LoVo (cell line): ENCODE measurements at regions not wholly inside any gene's neighbourhood (a gene's known extent, or its start where the extent isn't known, plus 50 kb on each side); places are given as distances from the start of the nearest gene placed in this dataset.

Source experiments
- DNase-seq: peaks from one replicate; pipeline ENCODE4 v3.0.0-alpha.2; 2016; ENCODE audit warnings: low spot score

GRCh38 chr4:24666816-24667477 is 82.6 kb upstream of the DHX15 start:
- no peak for DNase-seq

DNA sequence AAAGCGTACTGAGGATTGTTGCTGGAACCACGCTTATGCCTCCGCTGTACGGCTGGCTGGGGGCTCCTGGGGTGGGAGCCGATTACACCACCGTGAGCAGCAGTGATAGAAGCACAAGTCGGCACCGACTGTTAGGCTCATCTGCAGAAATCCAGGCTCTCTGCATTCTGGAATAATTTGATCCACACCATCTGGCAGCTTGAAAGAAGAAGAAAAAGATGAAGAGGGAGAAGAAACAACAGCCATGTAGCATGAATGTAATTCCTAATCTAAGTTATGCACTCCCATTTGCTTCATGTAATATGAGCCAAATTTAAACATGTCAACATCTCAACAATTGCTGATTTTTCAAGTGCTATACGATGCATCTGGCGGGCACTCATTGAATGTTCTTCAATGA is 84.6 kb upstream of the DHX15 start:
- DNase-seq = no peak

DNA sequence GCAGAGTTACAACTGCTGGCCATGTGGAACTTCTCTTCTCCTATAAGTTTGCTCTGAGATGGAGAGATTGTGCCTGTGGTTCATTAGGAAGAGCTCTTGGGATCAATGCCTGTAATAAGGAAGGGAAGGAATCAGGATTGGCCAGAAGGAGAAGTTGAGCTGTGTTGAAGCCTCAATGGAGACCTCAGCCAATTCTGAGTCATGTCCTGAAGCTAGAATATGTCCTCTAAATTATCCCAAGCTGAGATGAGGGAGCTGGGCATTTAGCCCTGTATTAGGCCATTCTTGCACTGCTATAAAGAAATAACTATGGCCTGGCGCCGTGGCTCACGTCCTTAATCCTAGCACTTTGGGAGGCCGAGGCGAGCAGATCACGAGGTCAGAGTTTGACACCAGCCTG is 85.4 kb upstream of the DHX15 start:
- no peak for DNase-seq

- DNase-seq = no peak
These were observed 87.5 kb upstream of the DHX15 start for GRCh38 chr4:24671849-24672248.

- DNase-seq = no peak
These were observed 88.5 kb upstream of the DHX15 start for GRCh38 chr4:24672880-24673279.

- DNase-seq = no peak
These were observed 89.9 kb upstream of the DHX15 start for GRCh38 chr4:24674279-24674678.

DNA sequence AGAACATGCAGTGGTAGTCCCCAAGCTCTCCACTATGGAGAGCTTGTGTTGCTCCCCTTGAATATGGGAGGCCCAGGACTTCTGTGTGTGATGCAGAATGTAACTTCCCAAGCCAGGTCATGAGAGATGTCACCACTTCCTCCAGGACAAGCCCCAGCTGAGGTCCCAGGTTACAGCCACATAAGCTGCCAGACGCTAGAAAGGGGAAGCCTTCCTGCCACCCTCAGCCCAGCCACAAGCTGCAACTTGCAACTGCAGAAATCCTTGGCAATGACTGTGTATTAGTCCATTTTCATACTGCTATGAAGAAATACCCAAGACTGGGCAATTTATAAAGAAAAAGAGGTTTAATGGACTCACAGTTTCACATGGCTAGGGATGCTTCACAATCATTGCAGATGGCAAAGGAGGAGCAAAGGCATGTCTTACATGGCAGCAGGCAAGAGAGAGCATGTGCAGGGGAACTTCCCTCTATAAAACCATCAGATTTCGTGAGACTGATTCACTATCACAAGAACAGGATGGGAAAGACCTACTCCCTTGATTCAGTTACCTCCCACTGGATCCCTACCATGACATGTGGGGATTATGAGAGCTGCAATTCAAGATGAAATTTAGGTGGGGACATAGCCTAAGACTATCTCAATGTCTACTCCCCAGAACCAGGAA is 91.5 kb upstream of the DHX15 start:
- no peak for DNase-seq

DNA sequence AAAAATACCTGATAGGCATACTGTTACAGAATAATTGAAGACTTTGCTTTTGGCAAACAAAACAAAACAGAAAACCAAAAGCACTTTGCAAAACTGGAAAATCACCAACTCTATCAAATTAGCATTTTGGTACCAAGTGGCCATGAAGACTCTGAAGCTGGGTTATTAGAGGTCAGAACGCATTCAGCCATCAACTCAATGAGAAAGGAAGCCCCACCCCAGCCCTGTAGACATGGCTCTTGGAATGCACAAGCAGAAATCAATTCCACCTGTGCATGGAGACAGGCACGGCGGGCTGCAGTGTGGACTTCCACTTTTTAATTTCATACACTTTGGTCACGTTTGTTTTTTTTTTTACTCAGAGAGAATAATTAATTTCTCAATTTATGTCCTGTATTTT is 93.6 kb upstream of the DHX15 start:
- DNase-seq = no peak

DNA sequence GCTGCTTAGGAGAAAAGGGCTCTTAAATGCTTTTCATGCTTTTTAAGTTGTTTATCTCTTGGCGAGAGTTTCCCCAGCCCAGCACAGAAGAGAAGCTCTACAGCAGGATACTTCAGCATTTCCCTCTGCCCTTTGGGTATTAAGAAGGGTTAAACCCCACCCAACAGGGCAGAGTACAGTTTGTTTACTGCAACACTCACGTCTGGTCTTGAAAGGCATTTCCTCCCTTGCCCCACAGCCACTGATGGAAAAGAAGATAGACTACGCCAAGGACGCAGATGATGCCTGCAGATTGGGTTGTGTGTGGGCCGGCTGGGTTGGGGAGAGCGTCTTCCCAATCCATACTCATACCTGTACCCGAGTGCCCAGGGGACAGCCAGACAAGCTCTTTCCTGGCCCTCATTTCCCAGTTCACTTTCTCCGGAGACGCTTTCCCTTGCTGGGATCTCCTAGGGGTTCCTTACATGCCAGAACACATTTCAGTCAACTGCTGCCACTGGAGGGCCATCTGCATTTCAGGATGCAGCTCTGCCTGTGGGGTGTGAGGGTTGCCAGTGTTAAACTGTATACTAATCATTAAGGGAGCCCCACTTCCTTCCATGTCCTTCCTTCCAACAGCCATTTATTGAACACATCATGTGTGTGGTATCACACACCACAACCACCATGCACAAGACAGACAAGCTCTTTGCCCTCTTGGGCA is 96.5 kb upstream of the DHX15 start:
- DNase-seq = no peak

DNA sequence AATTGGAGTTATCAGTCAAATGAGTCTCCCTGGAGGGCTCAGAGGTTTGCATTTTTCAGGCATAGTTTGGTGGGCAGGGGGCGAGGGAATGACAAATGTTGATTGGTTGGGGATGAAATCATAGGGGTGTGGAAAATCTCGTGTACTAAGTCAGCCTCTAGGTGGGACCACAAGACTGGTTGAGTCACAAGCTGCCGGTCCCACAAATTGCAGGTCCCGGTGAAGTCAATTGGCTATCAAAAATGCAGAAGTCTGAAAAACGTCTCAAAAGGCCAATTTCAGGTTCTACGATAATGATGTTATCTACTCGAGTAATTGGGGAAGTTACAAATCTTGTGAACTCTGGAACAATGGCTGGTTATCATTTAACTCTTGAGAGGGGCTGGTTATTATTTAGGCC is 98.8 kb upstream of the DHX15 start:
- no peak for DNase-seq

- DNase-seq = peak; percentile 34
These were observed 102.7 kb upstream of the DHX15 start for GRCh38 chr4:24686866-24687692.

GRCh38 chr4:24688453-24688852 is 104.1 kb upstream of the DHX15 start:
- no peak for DNase-seq

- DNase-seq = no peak
These were observed 104.9 kb upstream of the DHX15 start for GRCh38 chr4:24689212-24689611.

DNA sequence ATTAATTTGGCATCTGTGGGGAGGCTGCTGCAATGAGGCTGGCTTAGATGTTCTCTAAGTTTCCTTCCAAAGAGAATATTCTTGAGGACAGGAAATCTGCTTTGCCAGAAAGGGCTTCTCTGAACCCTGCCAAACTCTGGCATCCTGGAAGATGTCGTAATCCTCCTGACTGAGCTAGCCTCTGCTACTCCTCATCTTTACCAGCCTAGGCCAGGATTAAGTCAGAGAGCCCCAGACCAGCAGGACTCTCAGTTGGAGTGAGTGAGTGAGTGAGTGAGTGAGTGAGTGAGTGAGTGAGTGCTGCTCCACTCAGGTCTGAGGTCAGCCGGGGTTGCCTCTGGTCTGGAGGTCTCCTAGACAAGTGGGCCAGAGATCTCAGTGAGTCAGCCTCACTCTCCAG is 104.9 kb upstream of the SOD3 start:
- no peak for DNase-seq

GRCh38 chr4:24693636-24694035 is 101.7 kb upstream of the SOD3 start:
- no peak for DNase-seq

GRCh38 chr4:24700118-24700517 is 95.3 kb upstream of the SOD3 start:
- no peak for DNase-seq

- DNase-seq = no peak
These were observed 93.7 kb upstream of the SOD3 start for GRCh38 chr4:24701683-24702082.

DNA sequence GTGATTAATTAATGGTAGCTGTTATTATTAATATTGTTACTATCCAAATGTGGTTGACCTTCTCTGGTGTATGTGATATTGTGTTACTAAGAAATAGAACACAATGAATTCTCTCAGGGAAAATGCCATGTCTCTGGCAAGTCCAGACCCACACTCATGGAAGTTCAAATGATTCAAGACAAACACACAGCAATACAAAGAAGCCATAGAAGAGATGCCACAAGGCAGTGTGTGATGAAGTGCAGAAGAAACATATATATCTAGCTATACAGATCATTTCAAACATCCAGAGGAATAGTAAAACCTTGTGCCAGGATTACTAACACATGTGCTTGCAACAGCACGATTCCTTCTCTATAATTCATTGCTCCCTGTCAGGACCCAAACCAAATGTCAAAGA is 93.1 kb upstream of the SOD3 start:
- no peak for DNase-seq

- no peak for DNase-seq
These were observed 92.1 kb upstream of the SOD3 start for GRCh38 chr4:24703298-24703697.

- no peak for DNase-seq
These were observed 91.2 kb upstream of the SOD3 start for GRCh38 chr4:24704149-24704548.

DNA sequence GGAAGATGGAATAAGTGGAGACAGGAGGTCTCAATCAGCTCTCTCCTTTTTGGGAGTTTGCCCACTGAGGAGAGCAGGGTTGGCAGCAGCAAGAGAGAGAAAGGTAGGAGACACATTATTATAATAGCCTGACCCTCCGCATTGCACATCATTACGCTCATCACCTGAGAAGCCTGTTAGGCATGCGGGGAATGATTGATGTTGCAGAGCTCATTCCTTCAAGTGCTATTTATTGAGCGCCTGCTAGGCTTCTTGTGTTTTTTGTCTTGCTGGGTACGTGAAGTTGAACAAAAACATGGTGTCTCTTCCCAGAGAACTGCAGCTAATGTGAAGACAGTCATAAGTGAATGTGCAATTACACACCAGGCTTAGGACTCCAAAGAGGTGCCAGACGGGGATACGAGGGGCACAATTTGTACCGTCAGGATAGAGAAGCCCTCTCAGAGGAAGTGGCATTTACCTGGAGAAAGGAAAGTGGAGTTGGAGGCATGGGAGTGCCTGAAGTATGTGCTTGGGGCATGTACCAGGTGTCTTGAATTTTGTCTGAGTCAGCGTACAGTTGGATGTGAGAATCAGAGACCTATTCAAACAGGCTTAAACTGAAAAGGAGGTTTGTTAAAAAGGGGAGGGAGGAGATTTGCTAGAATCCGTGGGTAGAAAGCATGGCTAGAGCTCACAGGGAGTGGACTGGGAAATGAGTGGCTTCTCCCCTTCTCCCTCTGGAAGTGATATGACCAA is 90.2 kb upstream of the SOD3 start:
- no peak for DNase-seq

- no peak for DNase-seq
These were observed 81.8 kb upstream of the SOD3 start for GRCh38 chr4:24713604-24714003.
